ENCODE measurements at regions not wholly inside any gene's neighbourhood (a gene's known extent, or its start where the extent isn't known, plus 50 kb on each side); places are given as distances from the start of the nearest gene placed in this dataset.

GRCh38 chr6:101296169-101296960 is 97.1 kb upstream of the GRIK2 start:
- no peak for DNase-seq (ENCODE audit: low spot score)

GRCh38 chr6:101302593-101302992 is 90.9 kb upstream of the GRIK2 start:
- DNase-seq (ENCODE audit: low spot score), result no peak

- no peak for DNase-seq (ENCODE audit: low spot score)
Observed at GRCh38 chr6:101303495-101303894, 90.0 kb upstream of the GRIK2 start.

GRCh38 chr6:101312652-101313051 is 80.9 kb upstream of the GRIK2 start:
- no peak for DNase-seq (ENCODE audit: low spot score)

- DNase-seq (ENCODE audit: low spot score), result no peak
Observed at GRCh38 chr6:101322921-101323320, 70.6 kb upstream of the GRIK2 start.

GRCh38 chr6:101326411-101326810 is 67.1 kb upstream of the GRIK2 start:
- no peak for DNase-seq (ENCODE audit: low spot score)

GRCh38 chr6:101341926-101342325 is 51.6 kb upstream of the GRIK2 start:
- DNase-seq (ENCODE audit: low spot score), result no peak

Measured in CD4-positive, alpha-beta T cell treated with Interleukin-6 at 100 ng/mL for 8 hours (primary cell).